Body of pancreas (tissue), 4 donors: ENCODE measurements at regions not wholly inside any gene's neighbourhood (a gene's known extent, or its start where the extent isn't known, plus 50 kb on each side); places are given as distances from the start of the nearest gene placed in this dataset.

Experiments
- POLR2A ChIP-seq, 3 donors: fragments of 450-650 bp; IDR thresholded peaks; one replicate each; pipeline ENCODE4 v1.6.1; 2016; ENCODE audit warnings: antibody characterized with exemption in 3 of 3, mild to moderate bottlenecking in 2 of 3
- TF ChIP-seq, protein P1 (sequence below), 7 experiments: fragments of 450-650 bp in 4 of 7; fragments of 200-600 bp in 3 of 7; sonication (generic) in 3 of 7; IDR thresholded peaks; one replicate each; pipeline ENCODE4 v1.5.1; 2016 to 2019; ENCODE audit warnings: antibody characterized with exemption in 7 of 7

DNA sequence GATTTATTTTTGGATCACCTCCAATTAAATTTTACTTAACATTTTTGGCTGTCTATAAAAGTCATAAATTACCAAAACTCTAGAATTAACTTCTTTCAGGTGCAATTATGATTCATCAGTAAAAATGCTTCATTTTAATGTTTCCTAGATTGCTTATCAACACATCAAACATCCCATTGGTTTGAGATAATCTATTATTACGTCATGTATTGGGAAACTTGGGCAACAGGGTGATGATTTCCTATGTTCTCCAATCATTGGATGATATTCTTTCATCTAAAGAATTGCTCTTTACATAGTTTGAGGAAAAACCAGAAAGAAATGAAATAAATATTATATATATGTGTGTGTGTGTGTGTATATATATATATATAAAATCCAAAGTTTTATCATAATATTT, 76.8 kb upstream of the KCNJ6 start:
- TF ChIP-seq, protein P1, sequence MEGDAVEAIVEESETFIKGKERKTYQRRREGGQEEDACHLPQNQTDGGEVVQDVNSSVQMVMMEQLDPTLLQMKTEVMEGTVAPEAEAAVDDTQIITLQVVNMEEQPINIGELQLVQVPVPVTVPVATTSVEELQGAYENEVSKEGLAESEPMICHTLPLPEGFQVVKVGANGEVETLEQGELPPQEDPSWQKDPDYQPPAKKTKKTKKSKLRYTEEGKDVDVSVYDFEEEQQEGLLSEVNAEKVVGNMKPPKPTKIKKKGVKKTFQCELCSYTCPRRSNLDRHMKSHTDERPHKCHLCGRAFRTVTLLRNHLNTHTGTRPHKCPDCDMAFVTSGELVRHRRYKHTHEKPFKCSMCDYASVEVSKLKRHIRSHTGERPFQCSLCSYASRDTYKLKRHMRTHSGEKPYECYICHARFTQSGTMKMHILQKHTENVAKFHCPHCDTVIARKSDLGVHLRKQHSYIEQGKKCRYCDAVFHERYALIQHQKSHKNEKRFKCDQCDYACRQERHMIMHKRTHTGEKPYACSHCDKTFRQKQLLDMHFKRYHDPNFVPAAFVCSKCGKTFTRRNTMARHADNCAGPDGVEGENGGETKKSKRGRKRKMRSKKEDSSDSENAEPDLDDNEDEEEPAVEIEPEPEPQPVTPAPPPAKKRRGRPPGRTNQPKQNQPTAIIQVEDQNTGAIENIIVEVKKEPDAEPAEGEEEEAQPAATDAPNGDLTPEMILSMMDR (IDR thresholded peaks at IDR 0.05), result no peak
- no peak for TF ChIP-seq POLR2A (IDR thresholded peaks at IDR 0.05)
